ENCODE measurements at regions not wholly inside any gene's neighbourhood (a gene's known extent, or its start where the extent isn't known, plus 50 kb on each side); places are given as distances from the start of the nearest gene placed in this dataset.
"Not testable (repeated sequence)": the region's sequence is repeated elsewhere in the genome, so short reads cannot be mapped to it uniquely, and the experiment has no call there.

DNA sequence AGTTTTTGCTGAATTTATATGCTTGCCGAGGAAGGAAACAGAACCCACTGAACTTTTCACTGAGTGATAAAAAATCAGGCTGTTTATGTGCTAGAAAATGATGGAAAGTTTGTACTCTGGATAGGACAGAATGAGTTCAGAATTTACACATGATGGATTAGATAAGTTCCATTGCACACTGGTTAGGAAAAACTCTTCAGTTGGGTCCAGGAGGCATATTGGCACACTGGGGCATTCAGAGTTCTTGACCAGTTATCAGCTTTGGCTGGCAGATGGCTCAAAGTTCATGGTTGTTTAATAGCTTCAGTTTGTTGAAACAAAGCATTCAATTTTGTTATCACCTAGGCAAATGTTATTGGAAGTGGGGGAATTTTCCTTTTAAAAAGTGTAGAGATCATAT lies 613.3 kb upstream of the SYNCRIP start:
- no peaks in the 10 kb centered on the region for H3K36me3 ChIP-seq (ENCODE audit: insufficient read depth, low read length)
- H3K79me2 ChIP-seq (ENCODE audit: low read length), result no peaks in the 10 kb centered on the region
- DNase-seq, result no peak
- no peaks in the 10 kb centered on the region for H4K20me1 ChIP-seq (ENCODE audit: insufficient read depth, low read depth, low read length)
- H2AFZ ChIP-seq (ENCODE audit: low read length), result no peak overlapping the region
- no peaks in the 10 kb centered on the region for H3K9me2 ChIP-seq (replicated peaks; ENCODE audit: insufficient read depth, low read length)
- no peaks in the 10 kb centered on the region for H3K27me3 ChIP-seq (ENCODE audit: low read length)
- no peak overlapping the region for H3K27ac ChIP-seq (ENCODE audit: low read length)
- no peaks in the 10 kb centered on the region for H3K4me1 ChIP-seq (ENCODE audit: low read length)
- no peaks in the 10 kb centered on the region for H3K9me3 ChIP-seq (ENCODE audit: low read length)
- H3K4me2 ChIP-seq (ENCODE audit: low read depth, low read length, poor library complexity, severe bottlenecking), result no peak overlapping the region
- H3K4me3 ChIP-seq (ENCODE audit: low read length), result no peak overlapping the region
- H3K9ac ChIP-seq (ENCODE audit: low read length), result no peak overlapping the region

DNA sequence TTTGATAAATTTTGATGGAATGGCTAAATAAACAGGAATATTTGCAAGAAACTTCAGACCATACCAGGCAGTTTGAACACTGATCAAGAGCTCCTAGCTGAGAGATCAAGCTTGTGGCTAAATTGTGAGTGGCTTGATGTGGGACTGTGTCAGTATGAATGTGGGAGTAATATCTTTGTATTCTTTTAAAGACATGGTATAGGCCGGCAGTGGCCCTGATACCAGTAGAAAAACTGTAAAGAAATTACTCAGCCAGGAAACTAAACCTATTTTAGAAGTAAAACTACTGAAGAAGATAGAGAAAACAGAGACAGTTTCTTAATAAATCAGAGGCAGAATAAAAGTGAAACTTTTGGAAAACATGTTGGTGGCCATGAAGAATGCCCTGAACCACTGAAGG lies 608.4 kb upstream of the SYNCRIP start:
- no peaks in the 10 kb centered on the region for H4K20me1 ChIP-seq (ENCODE audit: insufficient read depth, low read depth, low read length)
- no peaks in the 10 kb centered on the region for H3K79me2 ChIP-seq (ENCODE audit: low read length)
- H3K4me1 ChIP-seq (ENCODE audit: low read length), result no peaks in the 10 kb centered on the region
- H3K9me2 ChIP-seq (replicated peaks; ENCODE audit: insufficient read depth, low read length), result no peaks in the 10 kb centered on the region
- no peak for DNase-seq
- no peaks in the 10 kb centered on the region for H3K36me3 ChIP-seq (ENCODE audit: insufficient read depth, low read length)
- no peak overlapping the region for H3K4me2 ChIP-seq (ENCODE audit: low read depth, low read length, poor library complexity, severe bottlenecking)
- no peak overlapping the region for H3K27ac ChIP-seq (ENCODE audit: low read length)
- no peak overlapping the region for H3K9ac ChIP-seq (ENCODE audit: low read length)
- H3K9me3 ChIP-seq (ENCODE audit: low read length), result no peaks in the 10 kb centered on the region
- no peaks in the 10 kb centered on the region for H3K27me3 ChIP-seq (ENCODE audit: low read length)
- no peak overlapping the region for H2AFZ ChIP-seq (ENCODE audit: low read length)
- no peak overlapping the region for H3K4me3 ChIP-seq (ENCODE audit: low read length)

DNA sequence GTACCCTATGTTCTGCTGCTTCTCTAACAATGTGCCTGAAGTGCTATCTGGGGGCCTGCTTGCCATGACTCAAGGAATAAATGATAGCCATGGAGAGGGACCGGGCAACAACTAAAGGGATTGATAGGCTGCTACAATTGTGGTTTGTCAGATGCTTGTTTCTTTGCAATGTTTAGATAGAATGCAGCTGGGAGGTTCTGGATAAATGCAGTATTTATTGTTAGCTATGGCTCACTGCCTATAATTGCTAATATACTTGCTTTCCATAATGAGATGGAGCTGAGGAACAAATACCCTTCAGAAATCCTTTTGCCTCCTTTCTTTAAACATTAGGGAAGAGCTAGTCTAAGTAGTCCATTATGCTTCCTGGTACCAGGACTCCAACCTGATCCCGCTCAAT lies 575.2 kb upstream of the SYNCRIP start:
- Histone ChIP-seq H3K4me1 (ENCODE audit: low read length) (no peaks in the 10 kb centered on the region), H4K20me1 (ENCODE audit: insufficient read depth, low read depth, low read length) (no peaks in the 10 kb centered on the region), H3K27ac (ENCODE audit: low read length) (no peak overlapping the region), H3K36me3 (ENCODE audit: insufficient read depth, low read length) (no peaks in the 10 kb centered on the region), H3K4me2 (ENCODE audit: low read depth, low read length, poor library complexity, severe bottlenecking) (no peak overlapping the region), H3K27me3 (ENCODE audit: low read length) (no peaks in the 10 kb centered on the region), H2AFZ (ENCODE audit: low read length) (no peak overlapping the region), H3K79me2 (ENCODE audit: low read length) (no peaks in the 10 kb centered on the region), H3K9me3 (ENCODE audit: low read length) (no peaks in the 10 kb centered on the region), H3K9ac (ENCODE audit: low read length) (no peak overlapping the region), H3K4me3 (ENCODE audit: low read length) (no peak overlapping the region), H3K9me2 (replicated peaks; ENCODE audit: insufficient read depth, low read length) (no peaks in the 10 kb centered on the region)
- DNase-seq, result no peak

DNA sequence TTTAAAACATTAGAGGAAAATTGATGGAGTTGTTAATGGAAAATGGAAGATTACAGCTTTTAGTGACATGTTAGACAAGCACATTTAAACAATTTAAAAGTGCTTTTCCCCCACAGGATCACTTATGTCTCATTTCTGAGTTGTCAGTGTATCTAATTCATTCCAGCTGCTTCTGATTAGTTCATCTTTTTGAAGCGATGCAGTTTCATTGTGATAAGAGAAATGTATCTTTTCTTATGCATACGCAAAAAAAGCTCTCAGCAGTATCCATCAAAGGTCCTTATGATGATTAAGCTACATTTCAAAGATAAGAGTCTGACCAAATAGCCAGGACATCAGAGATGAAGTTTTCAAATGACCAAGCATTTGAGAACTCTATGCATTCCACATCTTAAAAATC lies 572.6 kb upstream of the SYNCRIP start:
- Histone ChIP-seq H2AFZ (ENCODE audit: low read length) (no peak overlapping the region), H3K27ac (ENCODE audit: low read length) (no peak overlapping the region), H3K9me3 (ENCODE audit: low read length) (no peaks in the 10 kb centered on the region), H3K4me1 (ENCODE audit: low read length) (no peaks in the 10 kb centered on the region), H3K4me3 (ENCODE audit: low read length) (no peak overlapping the region), H3K9ac (ENCODE audit: low read length) (no peak overlapping the region), H3K79me2 (ENCODE audit: low read length) (no peaks in the 10 kb centered on the region), H3K4me2 (ENCODE audit: low read depth, low read length, poor library complexity, severe bottlenecking) (no peak overlapping the region), H3K27me3 (ENCODE audit: low read length) (no peaks in the 10 kb centered on the region), H4K20me1 (ENCODE audit: insufficient read depth, low read depth, low read length) (no peaks in the 10 kb centered on the region), H3K36me3 (ENCODE audit: insufficient read depth, low read length) (no peaks in the 10 kb centered on the region), H3K9me2 (replicated peaks; ENCODE audit: insufficient read depth, low read length) (no peaks in the 10 kb centered on the region)
- DNase-seq, result no peak

DNA sequence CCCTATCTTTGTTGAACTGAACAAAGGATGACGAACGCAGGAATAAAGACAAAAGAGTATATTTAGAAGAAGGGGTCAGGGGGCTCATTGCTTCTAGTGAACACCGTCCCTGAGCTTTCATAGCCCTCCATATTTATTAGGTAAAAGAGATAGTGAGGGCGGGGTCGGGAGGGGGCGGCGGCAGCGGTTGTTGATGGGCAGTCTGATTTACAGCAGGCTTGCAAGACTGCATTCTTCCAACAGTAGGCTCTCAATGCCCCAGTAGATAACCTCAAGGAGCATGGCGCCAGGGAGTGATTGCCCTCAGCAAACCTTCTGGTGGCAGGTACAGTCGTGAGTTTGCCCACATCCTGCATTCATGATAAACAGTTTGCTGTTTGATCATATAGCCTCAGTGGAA lies 563.3 kb upstream of the SYNCRIP start:
- H2AFZ ChIP-seq (ENCODE audit: low read length), result no peak overlapping the region
- DNase-seq, result no peak
- no peaks in the 10 kb centered on the region for H3K9me3 ChIP-seq (ENCODE audit: low read length)
- no peak overlapping the region for H3K9ac ChIP-seq (ENCODE audit: low read length)
- H3K79me2 ChIP-seq (ENCODE audit: low read length), result no peaks in the 10 kb centered on the region
- H3K9me2 ChIP-seq (replicated peaks; ENCODE audit: insufficient read depth, low read length), result no peaks in the 10 kb centered on the region
- H3K36me3 ChIP-seq (ENCODE audit: insufficient read depth, low read length), result no peaks in the 10 kb centered on the region
- no peak overlapping the region for H3K4me2 ChIP-seq (ENCODE audit: low read depth, low read length, poor library complexity, severe bottlenecking)
- no peak overlapping the region for H3K4me3 ChIP-seq (ENCODE audit: low read length)
- no peaks in the 10 kb centered on the region for H3K4me1 ChIP-seq (ENCODE audit: low read length)
- H4K20me1 ChIP-seq (ENCODE audit: insufficient read depth, low read depth, low read length), result no peaks in the 10 kb centered on the region
- no peaks in the 10 kb centered on the region; the same call in 1 of the 2 replicates for H3K27me3 ChIP-seq (ENCODE audit: low read length)
- H3K27ac ChIP-seq (ENCODE audit: low read length), result no peak overlapping the region

DNA sequence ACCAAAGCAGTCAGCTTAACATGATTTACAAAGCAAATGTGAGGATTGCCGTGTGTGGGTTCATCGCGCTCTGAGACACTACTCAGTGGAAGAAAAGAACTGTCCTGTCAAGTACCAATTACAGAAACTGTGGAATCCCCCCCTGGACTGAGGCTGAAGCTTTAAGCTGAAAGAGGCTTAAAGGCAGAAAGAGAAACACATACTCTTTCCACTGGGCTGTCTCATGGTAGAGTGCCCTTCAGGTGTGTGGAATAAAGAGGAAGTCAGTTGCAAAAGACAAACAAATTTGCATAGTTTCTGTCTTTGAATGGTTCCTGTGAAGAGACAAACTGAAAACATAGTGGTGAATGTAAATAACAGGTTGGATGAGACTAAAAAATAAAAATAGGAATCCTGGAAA lies 560.4 kb upstream of the SYNCRIP start:
- Histone ChIP-seq H3K27me3 (ENCODE audit: low read length) (no peaks in the 10 kb centered on the region), H3K27ac (ENCODE audit: low read length) (no peak overlapping the region), H3K4me3 (ENCODE audit: low read length) (no peak overlapping the region), H4K20me1 (ENCODE audit: insufficient read depth, low read depth, low read length) (no peaks in the 10 kb centered on the region), H3K9me2 (replicated peaks; ENCODE audit: insufficient read depth, low read length) (no peaks in the 10 kb centered on the region), H3K9me3 (ENCODE audit: low read length) (no peaks in the 10 kb centered on the region), H3K4me1 (ENCODE audit: low read length) (no peaks in the 10 kb centered on the region), H3K79me2 (ENCODE audit: low read length) (no peaks in the 10 kb centered on the region), H3K36me3 (ENCODE audit: insufficient read depth, low read length) (no peaks in the 10 kb centered on the region), H2AFZ (ENCODE audit: low read length) (no peak overlapping the region), H3K4me2 (ENCODE audit: low read depth, low read length, poor library complexity, severe bottlenecking) (no peak overlapping the region), H3K9ac (ENCODE audit: low read length) (no peak overlapping the region)
- DNase-seq, result no peak

DNA sequence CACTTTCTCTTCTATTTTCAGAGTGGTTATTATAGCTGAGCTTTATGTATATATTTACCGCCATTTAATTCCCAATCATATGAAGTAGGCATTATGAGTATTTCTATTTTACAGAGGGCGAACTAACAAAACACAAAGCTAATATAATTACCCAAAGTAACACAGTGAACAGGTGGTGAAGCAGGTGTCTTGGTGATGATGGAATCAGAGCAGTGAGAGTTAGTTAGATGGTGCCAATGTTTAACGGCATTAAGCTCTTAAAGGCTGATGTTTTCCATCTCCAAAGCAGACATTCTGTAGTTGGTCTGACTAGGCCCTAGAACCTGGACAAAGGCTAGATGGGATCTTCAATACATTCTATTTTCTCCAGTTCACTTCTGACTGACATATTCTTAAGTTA lies 551.1 kb upstream of the SYNCRIP start:
- Histone ChIP-seq H3K9me3 (ENCODE audit: low read length) (no peaks in the 10 kb centered on the region), H3K27me3 (ENCODE audit: low read length) (no peaks in the 10 kb centered on the region), H3K27ac (ENCODE audit: low read length) (no peak overlapping the region), H3K79me2 (ENCODE audit: low read length) (no peaks in the 10 kb centered on the region), H3K9me2 (replicated peaks; ENCODE audit: insufficient read depth, low read length) (no peaks in the 10 kb centered on the region), H3K9ac (ENCODE audit: low read length) (no peak overlapping the region), H3K4me2 (ENCODE audit: low read depth, low read length, poor library complexity, severe bottlenecking) (no peak overlapping the region), H3K36me3 (ENCODE audit: insufficient read depth, low read length) (no peaks in the 10 kb centered on the region), H2AFZ (ENCODE audit: low read length) (no peak overlapping the region), H3K4me1 (ENCODE audit: low read length) (peaks cover 6% of the 10 kb centered on the region), H4K20me1 (ENCODE audit: insufficient read depth, low read depth, low read length) (no peaks in the 10 kb centered on the region), H3K4me3 (ENCODE audit: low read length) (no peak overlapping the region)
- no peak for DNase-seq

DNA sequence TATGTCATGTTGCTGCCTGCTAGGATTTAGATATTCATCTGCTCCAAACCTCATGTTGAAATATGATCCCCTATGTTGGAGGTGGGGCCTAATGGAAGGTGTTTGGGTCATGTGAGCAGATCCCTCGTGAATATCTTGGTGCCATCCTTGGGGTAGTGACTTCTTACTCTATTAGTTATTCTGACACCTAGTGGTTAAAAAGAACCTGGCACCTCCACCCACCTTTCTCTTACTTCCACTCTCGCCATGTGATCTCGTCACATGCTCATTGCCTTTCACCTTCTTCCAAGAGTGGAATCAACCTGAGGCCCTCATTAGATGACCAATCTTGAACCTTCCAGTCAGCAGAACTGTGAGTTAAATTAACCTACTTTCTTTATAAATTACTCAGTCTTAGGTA lies 549.4 kb upstream of the SYNCRIP start:
- Histone ChIP-seq H3K9ac (ENCODE audit: low read length) (no peak overlapping the region), H3K36me3 (ENCODE audit: insufficient read depth, low read length) (no peaks in the 10 kb centered on the region), H3K9me2 (replicated peaks; ENCODE audit: insufficient read depth, low read length) (no peaks in the 10 kb centered on the region), H2AFZ (ENCODE audit: low read length) (0 out of 2 replicates have a peak overlapping the region, but pooled peaks have one; percentile 67), H3K79me2 (ENCODE audit: low read length) (no peaks in the 10 kb centered on the region), H4K20me1 (ENCODE audit: insufficient read depth, low read depth, low read length) (no peaks in the 10 kb centered on the region), H3K9me3 (ENCODE audit: low read length) (no peaks in the 10 kb centered on the region), H3K27ac (ENCODE audit: low read length) (no peak overlapping the region), H3K4me3 (ENCODE audit: low read length) (no peak overlapping the region), H3K4me2 (ENCODE audit: low read depth, low read length, poor library complexity, severe bottlenecking) (peak overlapping the region; percentile 40), H3K4me1 (ENCODE audit: low read length) (peaks cover 6% of the 10 kb centered on the region), H3K27me3 (ENCODE audit: low read length) (no peaks in the 10 kb centered on the region)
- DNase-seq, result peak; percentile 87

DNA sequence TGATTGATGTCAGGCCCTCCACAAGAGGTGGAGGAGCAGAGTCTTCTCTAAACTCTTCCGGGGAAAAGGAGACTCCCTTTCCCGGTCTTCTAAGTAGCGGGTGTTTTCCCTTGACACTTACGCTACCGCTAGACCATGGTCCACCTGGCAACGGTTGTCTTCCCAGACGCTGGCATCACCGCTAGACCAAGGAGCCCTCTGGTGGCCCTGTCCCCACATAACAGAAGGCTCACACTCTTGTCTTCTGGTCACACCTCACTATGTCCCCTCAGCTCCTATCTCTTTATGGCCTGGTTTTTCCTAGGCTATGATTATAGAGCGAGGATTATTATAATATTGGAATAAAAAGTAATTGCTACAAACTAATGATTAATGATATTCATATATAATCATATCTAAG lies 532.5 kb upstream of the SYNCRIP start:
- not testable (repeated sequence) for H3K9me3 ChIP-seq (ENCODE audit: low read length); H3K27me3 ChIP-seq (ENCODE audit: low read length); H3K79me2 ChIP-seq (ENCODE audit: low read length); H3K4me2 ChIP-seq (ENCODE audit: low read depth, low read length, poor library complexity, severe bottlenecking); H3K36me3 ChIP-seq (ENCODE audit: insufficient read depth, low read length); H3K9ac ChIP-seq (ENCODE audit: low read length); H4K20me1 ChIP-seq (ENCODE audit: insufficient read depth, low read depth, low read length); H3K27ac ChIP-seq (ENCODE audit: low read length); H3K4me1 ChIP-seq (ENCODE audit: low read length); H3K9me2 ChIP-seq (replicated peaks; ENCODE audit: insufficient read depth, low read length); H3K4me3 ChIP-seq (ENCODE audit: low read length); H2AFZ ChIP-seq (ENCODE audit: low read length)
- peak; percentile 81 for DNase-seq
